ENCODE measurements at regions not wholly inside any gene's neighbourhood (a gene's known extent, or its start where the extent isn't known, plus 50 kb on each side); places are given as distances from the start of the nearest gene placed in this dataset.
"Not testable (repeated sequence)": the region's sequence is repeated elsewhere in the genome, so short reads cannot be mapped to it uniquely, and the experiment has no call there.

GRCh38 chr12:3381059-3382047, 109.7 kb upstream of the PRMT8 start:
- Histone ChIP-seq H3K9me2 (replicated peaks; ENCODE audit: insufficient read depth) (no peaks in the 10 kb centered on the region), H4K20me1 (ENCODE audit: insufficient read depth, poor library complexity, severe bottlenecking) (no peaks in the 10 kb centered on the region), H3K4me2 (peak overlapping the region; percentile 26), H3K4me1 (ENCODE audit: insufficient read depth) (peaks cover 23% of the 10 kb centered on the region), H3K36me3 (replicated peaks; ENCODE audit: insufficient read depth, low read depth) (no peaks in the 10 kb centered on the region), H3K9me3 (ENCODE audit: low read depth) (no peaks in the 10 kb centered on the region), H2AFZ (no peak overlapping the region), H3K27me3 (no peaks in the 10 kb centered on the region), H3K27ac (peak overlapping the region; percentile 74), H3K4me3 (no peak overlapping the region), H3K79me2 (no peaks in the 10 kb centered on the region)
- no peak for TF ChIP-seq EZH2 (IDR thresholded peaks at IDR 0.05; ENCODE audit: borderline replicate concordance)
- no peak for TF ChIP-seq CTCF (IDR thresholded peaks at IDR 0.05; ENCODE audit: poor library complexity)
- no peak for TF ChIP-seq EZH2phosphoT487 (IDR thresholded peaks at IDR 0.05; ENCODE audit: low read depth, severe bottlenecking, unreplicated experiment)
- DNase-seq (ENCODE audit: low spot score), result peak; percentile 65
- WGBS (ENCODE audit: low lambda C conversion rate, missing lambda C conversion rate), result 47% methylated on average over 6 of the region's 6 CpGs

GRCh38 chr12:3389986-3390385, 101.0 kb upstream of the PRMT8 start:
- H3K27ac ChIP-seq, result no peak overlapping the region
- no peak for DNase-seq (ENCODE audit: low spot score)
- no peaks in the 10 kb centered on the region for H3K9me3 ChIP-seq (ENCODE audit: low read depth)
- H3K27me3 ChIP-seq, result peaks cover 18% of the 10 kb centered on the region
- H4K20me1 ChIP-seq (ENCODE audit: insufficient read depth, poor library complexity, severe bottlenecking), result no peaks in the 10 kb centered on the region
- H3K36me3 ChIP-seq (replicated peaks; ENCODE audit: insufficient read depth, low read depth), result no peaks in the 10 kb centered on the region
- WGBS (ENCODE audit: low lambda C conversion rate, missing lambda C conversion rate), result 83% methylated on average over 4 of the region's 4 CpGs
- no peak overlapping the region for H2AFZ ChIP-seq
- no peaks in the 10 kb centered on the region for H3K79me2 ChIP-seq
- H3K4me3 ChIP-seq, result no peak overlapping the region
- TF ChIP-seq CTCF (IDR thresholded peaks at IDR 0.05; ENCODE audit: poor library complexity), result no peak
- no peak for TF ChIP-seq EZH2 (IDR thresholded peaks at IDR 0.05; ENCODE audit: borderline replicate concordance)
- TF ChIP-seq EZH2phosphoT487 (IDR thresholded peaks at IDR 0.05; ENCODE audit: low read depth, severe bottlenecking, unreplicated experiment), result no peak
- H3K9me2 ChIP-seq (replicated peaks; ENCODE audit: insufficient read depth), result no peaks in the 10 kb centered on the region
- H3K4me1 ChIP-seq (ENCODE audit: insufficient read depth), result no peaks in the 10 kb centered on the region
- no peak overlapping the region for H3K4me2 ChIP-seq

GRCh38 chr12:3397596-3397995, 93.4 kb upstream of the PRMT8 start:
- WGBS (ENCODE audit: low lambda C conversion rate, missing lambda C conversion rate), result 19% methylated on average over 15 of the region's 16 CpGs
- H3K27me3 ChIP-seq; H3K4me3 ChIP-seq; H4K20me1 ChIP-seq (ENCODE audit: insufficient read depth, poor library complexity, severe bottlenecking); H3K4me1 ChIP-seq (ENCODE audit: insufficient read depth); DNase-seq (ENCODE audit: low spot score); H3K27ac ChIP-seq; H3K9me3 ChIP-seq (ENCODE audit: low read depth); H3K36me3 ChIP-seq (replicated peaks; ENCODE audit: insufficient read depth, low read depth); H3K9me2 ChIP-seq (replicated peaks; ENCODE audit: insufficient read depth); H2AFZ ChIP-seq; H3K79me2 ChIP-seq: not testable (repeated sequence)
- H3K4me2 ChIP-seq, result peak overlapping the region; percentile 66

GRCh38 chr12:3398196-3398789, 92.7 kb upstream of the PRMT8 start:
- no peak for DNase-seq (ENCODE audit: low spot score)
- Histone ChIP-seq H3K4me2 (peak overlapping the region; percentile 66), H3K4me1 (ENCODE audit: insufficient read depth) (no peaks in the 10 kb centered on the region)

More at GRCh38 chr12:3398196-3398789, 92.7 kb upstream of the PRMT8 start:
- TF ChIP-seq EZH2 (IDR thresholded peaks at IDR 0.05; ENCODE audit: borderline replicate concordance), result no peak
- TF ChIP-seq CTCF (IDR thresholded peaks at IDR 0.05; ENCODE audit: poor library complexity), result no peak
- no peak for TF ChIP-seq EZH2phosphoT487 (IDR thresholded peaks at IDR 0.05; ENCODE audit: low read depth, severe bottlenecking, unreplicated experiment)
- H3K36me3 ChIP-seq (replicated peaks; ENCODE audit: insufficient read depth, low read depth), result no peaks in the 10 kb centered on the region
- H3K27ac ChIP-seq, result no peak overlapping the region
- 85% methylated on average over 6 of the region's 6 CpGs for WGBS (ENCODE audit: low lambda C conversion rate, missing lambda C conversion rate)
- H3K4me3 ChIP-seq, result no peak overlapping the region
- no peaks in the 10 kb centered on the region for H3K9me2 ChIP-seq (replicated peaks; ENCODE audit: insufficient read depth)
- H3K79me2 ChIP-seq, result no peaks in the 10 kb centered on the region
- H3K9me3 ChIP-seq (ENCODE audit: low read depth), result no peaks in the 10 kb centered on the region
- H3K27me3 ChIP-seq, result no peaks in the 10 kb centered on the region
- H2AFZ ChIP-seq, result no peak overlapping the region
- H4K20me1 ChIP-seq (ENCODE audit: insufficient read depth, poor library complexity, severe bottlenecking), result no peaks in the 10 kb centered on the region

Measured in hepatocyte (in vitro differentiated cells).